Neural cell (in vitro differentiated cells): ENCODE measurements at regions not wholly inside any gene's neighbourhood (a gene's known extent, or its start where the extent isn't known, plus 50 kb on each side); places are given as distances from the start of the nearest gene placed in this dataset.

Source experiments
- H2AFZ ChIP-seq: fragments of 200-600, 300-800 bp; sonication (generic), shearing (Covaris generic); 2 replicates; pipeline ENCODE4 v1.6.0; 2014; ENCODE audit warnings: low read depth, mild to moderate bottlenecking, antibody characterized with exemption, low read length, moderate library complexity
- H3F3A ChIP-seq: fragments of 200-600 bp; shearing (Covaris generic); 2 replicates; pipeline ENCODE4 v1.6.1; 2016; ENCODE audit warnings: mild to moderate bottlenecking, moderate library complexity, mixed read lengths, antibody characterized with exemption, low read length; ENCODE audit not compliant: insufficient read depth, poor library complexity, severe bottlenecking
- H3K27ac ChIP-seq: fragments of 200-600, 300-800 bp; sonication (generic), shearing (Covaris generic); 2 replicates; pipeline ENCODE4 v1.5.1; 2014; ENCODE audit warnings: mild to moderate bottlenecking, low read length, moderate library complexity
- H3K27me3 ChIP-seq: fragments of 300-800, 200-600 bp; sonication (generic), shearing (Covaris generic); 2 replicates; pipeline ENCODE4 v1.6.0; 2014; ENCODE audit warnings: mild to moderate bottlenecking, low read depth, low read length, moderate library complexity; ENCODE audit not compliant: insufficient read depth
- H3K36me3 ChIP-seq: fragments of 300-800, 200-600 bp; sonication (generic), shearing (Covaris generic); 2 replicates; pipeline ENCODE4 v1.5.1; 2014; ENCODE audit warnings: mild to moderate bottlenecking, antibody characterized with exemption, low read length, moderate library complexity; ENCODE audit not compliant: insufficient read depth
- H3K4me2 ChIP-seq: fragments of 300-800, 200-600 bp; sonication (generic), shearing (Covaris generic); 2 replicates; pipeline ENCODE4 v1.6.0; 2014; ENCODE audit warnings: mild to moderate bottlenecking, low read length
- H3K4me3 ChIP-seq: fragments of 300-800, 200-600 bp; sonication (generic), shearing (Covaris generic); 2 replicates; pipeline ENCODE4 v1.5.1; 2014; ENCODE audit warnings: mild to moderate bottlenecking, low read length, moderate library complexity
- H3K79me2 ChIP-seq: fragments of 200-600 bp; shearing (Covaris generic); replicated peaks from 2 replicates; pipeline ENCODE4 v1.6.0; 2014; ENCODE audit warnings: mild to moderate bottlenecking, low read length, moderate library complexity; ENCODE audit not compliant: insufficient read depth
- H3K9ac ChIP-seq: fragments of 300-800, 200-600 bp; sonication (generic), shearing (Covaris generic); 2 replicates; pipeline ENCODE4 v1.6.1; 2016; ENCODE audit warnings: mild to moderate bottlenecking, low read length, mixed read lengths
- H3K9me2 ChIP-seq: fragments of 200-600 bp; shearing (Covaris generic); 2 replicates; pipeline ENCODE4 v1.6.1; 2016; ENCODE audit warnings: mild to moderate bottlenecking, low read length, mixed read lengths; ENCODE audit not compliant: insufficient read depth
- H3K9me3 ChIP-seq: fragments of 200-600, 300-800 bp; sonication (generic), shearing (Covaris generic); 2 replicates; pipeline ENCODE4 v1.6.1; 2016; ENCODE audit warnings: mild to moderate bottlenecking, mixed run types, low read length, moderate library complexity, mixed read lengths
- H4K20me1 ChIP-seq: fragments of 200-600 bp; shearing (Covaris generic); 2 replicates; pipeline ENCODE4 v1.6.1; 2016; ENCODE audit warnings: mild to moderate bottlenecking, mixed run types; ENCODE audit not compliant: insufficient read depth
- CTCF ChIP-seq: fragments of 450-650 bp; IDR thresholded peaks from 2 replicates; pipeline ENCODE4 v1.5.1; 2014; ENCODE audit warnings: antibody characterized with exemption, mild to moderate bottlenecking, moderate library complexity; ENCODE audit not compliant: poor library complexity, severe bottlenecking
- EP300 ChIP-seq: fragments of 450-650 bp; conservative IDR thresholded peaks from 2 replicates; pipeline ENCODE4 v1.6.1; 2014; ENCODE audit warnings: antibody characterized with exemption, mild to moderate bottlenecking, moderate library complexity; ENCODE audit not compliant: poor library complexity, severe bottlenecking
- EZH2 ChIP-seq: fragments of 200-600, 300-800 bp; shearing (Covaris generic), sonication (generic); IDR thresholded peaks from 2 replicates; pipeline ENCODE4 v1.6.1; 2014; ENCODE audit warnings: antibody characterized with exemption, low read length, borderline replicate concordance, mild to moderate bottlenecking; ENCODE audit not compliant: insufficient read depth, poor library complexity, severe bottlenecking
- MXI1 ChIP-seq: fragments of 450-650 bp; conservative IDR thresholded peaks from 2 replicates; pipeline ENCODE4 v1.6.1; 2014; ENCODE audit warnings: antibody characterized with exemption, mild to moderate bottlenecking; ENCODE audit not compliant: poor library complexity, severe bottlenecking
- POLR2AphosphoS5 ChIP-seq: IDR thresholded peaks from 2 replicates; pipeline ENCODE4 v1.6.1; 2012
- RAD21 ChIP-seq: fragments of 450-650 bp; conservative IDR thresholded peaks from 2 replicates; pipeline ENCODE4 v1.6.1; 2014; ENCODE audit warnings: antibody characterized with exemption, mild to moderate bottlenecking, moderate library complexity
- SMC3 ChIP-seq: fragments of 450-650 bp; conservative IDR thresholded peaks from 2 replicates; pipeline ENCODE4 v1.6.1; 2014; ENCODE audit warnings: antibody characterized with exemption, mild to moderate bottlenecking, moderate library complexity; ENCODE audit not compliant: poor library complexity
- TAF1 ChIP-seq: IDR thresholded peaks from 2 replicates; pipeline ENCODE4 v1.6.1; 2012; ENCODE audit warnings: low read depth
- TF ChIP-seq, protein P1 (sequence below): IDR thresholded peaks from 2 replicates; pipeline ENCODE4 v1.6.1; 2012; ENCODE audit warnings: borderline replicate concordance

- Histone ChIP-seq H3K9me2 (no peaks in the 10 kb centered on the region), H3K27me3 (no peaks in the 10 kb centered on the region), H4K20me1 (no peaks in the 10 kb centered on the region), H3K9me3 (no peaks in the 10 kb centered on the region), H2AFZ (no peak overlapping the region), H3K4me2 (no peak overlapping the region), H3K4me3 (no peak overlapping the region), H3K9ac (no peak overlapping the region), H3K36me3 (no peaks in the 10 kb centered on the region), H3K79me2 (no peaks in the 10 kb centered on the region), H3F3A (no peaks in the 10 kb centered on the region), H3K27ac (no peak overlapping the region)
- TF ChIP-seq EP300 (no peak), CTCF (no peak), RAD21 (no peak), SMC3 (no peak), EZH2 (no peak), MXI1 (no peak), POLR2AphosphoS5 (no peak), TAF1 (no peak)
- TF ChIP-seq, protein P1, sequence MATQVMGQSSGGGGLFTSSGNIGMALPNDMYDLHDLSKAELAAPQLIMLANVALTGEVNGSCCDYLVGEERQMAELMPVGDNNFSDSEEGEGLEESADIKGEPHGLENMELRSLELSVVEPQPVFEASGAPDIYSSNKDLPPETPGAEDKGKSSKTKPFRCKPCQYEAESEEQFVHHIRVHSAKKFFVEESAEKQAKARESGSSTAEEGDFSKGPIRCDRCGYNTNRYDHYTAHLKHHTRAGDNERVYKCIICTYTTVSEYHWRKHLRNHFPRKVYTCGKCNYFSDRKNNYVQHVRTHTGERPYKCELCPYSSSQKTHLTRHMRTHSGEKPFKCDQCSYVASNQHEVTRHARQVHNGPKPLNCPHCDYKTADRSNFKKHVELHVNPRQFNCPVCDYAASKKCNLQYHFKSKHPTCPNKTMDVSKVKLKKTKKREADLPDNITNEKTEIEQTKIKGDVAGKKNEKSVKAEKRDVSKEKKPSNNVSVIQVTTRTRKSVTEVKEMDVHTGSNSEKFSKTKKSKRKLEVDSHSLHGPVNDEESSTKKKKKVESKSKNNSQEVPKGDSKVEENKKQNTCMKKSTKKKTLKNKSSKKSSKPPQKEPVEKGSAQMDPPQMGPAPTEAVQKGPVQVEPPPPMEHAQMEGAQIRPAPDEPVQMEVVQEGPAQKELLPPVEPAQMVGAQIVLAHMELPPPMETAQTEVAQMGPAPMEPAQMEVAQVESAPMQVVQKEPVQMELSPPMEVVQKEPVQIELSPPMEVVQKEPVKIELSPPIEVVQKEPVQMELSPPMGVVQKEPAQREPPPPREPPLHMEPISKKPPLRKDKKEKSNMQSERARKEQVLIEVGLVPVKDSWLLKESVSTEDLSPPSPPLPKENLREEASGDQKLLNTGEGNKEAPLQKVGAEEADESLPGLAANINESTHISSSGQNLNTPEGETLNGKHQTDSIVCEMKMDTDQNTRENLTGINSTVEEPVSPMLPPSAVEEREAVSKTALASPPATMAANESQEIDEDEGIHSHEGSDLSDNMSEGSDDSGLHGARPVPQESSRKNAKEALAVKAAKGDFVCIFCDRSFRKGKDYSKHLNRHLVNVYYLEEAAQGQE: no peak
These were observed 190.1 kb upstream of the ITM2A start for GRCh38 chrX:79557212-79557611.

GRCh38 chrX:79556800-79557199 lies 189.7 kb upstream of the ITM2A start:
- Histone ChIP-seq H3K27ac (no peak overlapping the region), H4K20me1 (no peaks in the 10 kb centered on the region), H3K36me3 (no peaks in the 10 kb centered on the region), H3K9ac (no peak overlapping the region), H3K79me2 (no peaks in the 10 kb centered on the region), H3K4me2 (no peak overlapping the region), H3K27me3 (no peaks in the 10 kb centered on the region), H3K9me2 (no peaks in the 10 kb centered on the region), H3F3A (no peaks in the 10 kb centered on the region), H2AFZ (no peak overlapping the region), H3K4me3 (no peak overlapping the region), H3K9me3 (no peaks in the 10 kb centered on the region)
- TF ChIP-seq RAD21 (no peak), CTCF (no peak), SMC3 (no peak), MXI1 (no peak), POLR2AphosphoS5 (no peak)
- TF ChIP-seq, protein P1: no peak
